PC-9 (cell line): ENCODE measurements at regions not wholly inside any gene's neighbourhood (a gene's known extent, or its start where the extent isn't known, plus 50 kb on each side); places are given as distances from the start of the nearest gene placed in this dataset.

Experiments used
- BruUV-seq: library from RNA; stranded (reverse); fragments of 400-500 nt; replicated peaks from 2 replicates; lab custom pipeline; 2021; lab: Mats Ljungman, UMichigan
- CTCF ChIA-PET: fragments of 300-600 bp; sonication (Branson Sonifier 250); formaldehyde crosslinking; loops from one replicate; lab custom pipeline; 2022; ENCODE audit warnings: antibody characterized with exemption; lab: Charles Lee
- POLR2A ChIA-PET: fragments of 300-600 bp; sonication (Branson Sonifier 250); formaldehyde crosslinking; loops from one replicate; lab custom pipeline; 2022; ENCODE audit warnings: antibody characterized with exemption; ENCODE audit not compliant: unreplicated experiment; lab: Charles Lee
- DNase-seq, 2 experiments: peaks; one replicate each; pipeline versions ENCODE4 v3.0.0 to v3.0.0-alpha.2; 2015 to 2022; ENCODE audit warnings: mixed read lengths in 1 of 2
- H2AFZ ChIP-seq: fragments of 200-600 bp; sonication (generic); 2 replicates; pipeline ENCODE4 v1.8.1; 2017; ENCODE audit warnings: antibody characterized with exemption
- H3F3A ChIP-seq: fragments of 200-600 bp; sonication (generic); 2 replicates; pipeline ENCODE4 v1.8.1; 2017; ENCODE audit warnings: antibody characterized with exemption, mild to moderate bottlenecking, low read depth; ENCODE audit not compliant: insufficient read depth
- H3K27ac ChIP-seq: fragments of 200-600 bp; sonication (generic); 2 replicates; pipeline ENCODE4 v1.6.1; 2016; ENCODE audit warnings: mixed run types
- H3K27me3 ChIP-seq: fragments of 200-600 bp; sonication (generic); 2 replicates; pipeline ENCODE4 v1.6.1; 2016; ENCODE audit warnings: low read depth, mixed run types; ENCODE audit not compliant: insufficient read depth
- H3K36me3 ChIP-seq: fragments of 200-600 bp; sonication (generic); 2 replicates; pipeline ENCODE4 v1.6.1; 2016; ENCODE audit warnings: low read depth, mixed run types
- H3K4me1 ChIP-seq: fragments of 200-600 bp; sonication (generic); replicated peaks from 2 replicates; pipeline ENCODE4 v1.6.1; 2016; ENCODE audit warnings: mixed run types; ENCODE audit not compliant: insufficient read depth
- H3K4me2 ChIP-seq: fragments of 200-600 bp; sonication (generic); 2 replicates; pipeline ENCODE4 v1.6.1; 2017; ENCODE audit warnings: mixed run types
- H3K4me3 ChIP-seq: fragments of 200-600 bp; sonication (generic); 2 replicates; pipeline ENCODE4 v1.6.1; 2016; ENCODE audit warnings: mixed run types
- H3K79me2 ChIP-seq: fragments of 200-600 bp; sonication (generic); 2 replicates; pipeline ENCODE4 v1.6.1; 2017; ENCODE audit warnings: low read depth, mixed run types
- H3K9me2 ChIP-seq: fragments of 200-600 bp; sonication (generic); 2 replicates; pipeline ENCODE4 v1.8.1; 2017; ENCODE audit warnings: mild to moderate bottlenecking; ENCODE audit not compliant: insufficient read depth
- H3K9me3 ChIP-seq: fragments of 200-600 bp; sonication (generic); 2 replicates; pipeline ENCODE4 v1.8.1; 2016; ENCODE audit warnings: low read depth; ENCODE audit not compliant: insufficient read depth
- H4K20me1 ChIP-seq: fragments of 200-600 bp; sonication (generic); 2 replicates; pipeline ENCODE4 v1.8.1; 2017; ENCODE audit not compliant: insufficient read depth
- EZH2 ChIP-seq: fragments of 200-600 bp; sonication (generic); IDR thresholded peaks from 2 replicates; pipeline ENCODE4 v1.8.0; 2017; ENCODE audit warnings: antibody characterized with exemption, low read depth
- intact Hi-C: fragments of 100-400 bp; cut with micrococcal nuclease; formaldehyde crosslinking; loops from one replicate; pipeline ENCODE4 v1.10.0; 2022; ENCODE audit not compliant: unreplicated experiment
- TF ChIP-seq, protein P1 (sequence below): fragments of 200-600 bp; sonication (generic); conservative IDR thresholded peaks from 2 replicates; pipeline ENCODE4 v1.6.1; 2017; ENCODE audit warnings: mixed run types, antibody characterized with exemption, mild to moderate bottlenecking, moderate library complexity

GRCh38 chr1:232470711-232471110, 159.2 kb downstream of the SIPA1L2 start:
- Histone ChIP-seq H3F3A (no peaks in the 10 kb centered on the region), H3K4me2 (no peak overlapping the region), H3K27me3 (no peaks in the 10 kb centered on the region), H3K36me3 (no peaks in the 10 kb centered on the region), H3K9me2 (no peaks in the 10 kb centered on the region), H4K20me1 (no peaks in the 10 kb centered on the region), H2AFZ (no peak overlapping the region), H3K79me2 (no peaks in the 10 kb centered on the region), H3K27ac (no peak overlapping the region), H3K9me3 (no peaks in the 10 kb centered on the region), H3K4me1 (no peaks in the 10 kb centered on the region), H3K4me3 (no peak overlapping the region)
- TF ChIP-seq, protein P1, sequence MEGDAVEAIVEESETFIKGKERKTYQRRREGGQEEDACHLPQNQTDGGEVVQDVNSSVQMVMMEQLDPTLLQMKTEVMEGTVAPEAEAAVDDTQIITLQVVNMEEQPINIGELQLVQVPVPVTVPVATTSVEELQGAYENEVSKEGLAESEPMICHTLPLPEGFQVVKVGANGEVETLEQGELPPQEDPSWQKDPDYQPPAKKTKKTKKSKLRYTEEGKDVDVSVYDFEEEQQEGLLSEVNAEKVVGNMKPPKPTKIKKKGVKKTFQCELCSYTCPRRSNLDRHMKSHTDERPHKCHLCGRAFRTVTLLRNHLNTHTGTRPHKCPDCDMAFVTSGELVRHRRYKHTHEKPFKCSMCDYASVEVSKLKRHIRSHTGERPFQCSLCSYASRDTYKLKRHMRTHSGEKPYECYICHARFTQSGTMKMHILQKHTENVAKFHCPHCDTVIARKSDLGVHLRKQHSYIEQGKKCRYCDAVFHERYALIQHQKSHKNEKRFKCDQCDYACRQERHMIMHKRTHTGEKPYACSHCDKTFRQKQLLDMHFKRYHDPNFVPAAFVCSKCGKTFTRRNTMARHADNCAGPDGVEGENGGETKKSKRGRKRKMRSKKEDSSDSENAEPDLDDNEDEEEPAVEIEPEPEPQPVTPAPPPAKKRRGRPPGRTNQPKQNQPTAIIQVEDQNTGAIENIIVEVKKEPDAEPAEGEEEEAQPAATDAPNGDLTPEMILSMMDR: no peak
- TF ChIP-seq EZH2: no peak
- ChIA-PET CTCF (no interaction called here), POLR2A (no interaction called here)
- intact Hi-C loops: no loop called here
- BruUV-seq: no TSS peak
- DNase-seq: no peak

- H3K27ac ChIP-seq: no peak overlapping the region
- no peaks in the 10 kb centered on the region for H3K27me3 ChIP-seq
- no peak for DNase-seq
- no peaks in the 10 kb centered on the region for H3F3A ChIP-seq
- H3K9me2 ChIP-seq: no peaks in the 10 kb centered on the region
- H2AFZ ChIP-seq: no peak overlapping the region
- H3K4me1 ChIP-seq: no peaks in the 10 kb centered on the region
- no peaks in the 10 kb centered on the region for H3K9me3 ChIP-seq
- no peaks in the 10 kb centered on the region for H3K36me3 ChIP-seq
- H4K20me1 ChIP-seq: no peaks in the 10 kb centered on the region
- no peak overlapping the region for H3K4me2 ChIP-seq
- no TSS peak for BruUV-seq
- intact Hi-C loops: no loop called here
- no peaks in the 10 kb centered on the region for H3K79me2 ChIP-seq
- ChIA-PET CTCF (no interaction called here), POLR2A (no interaction called here)
- TF ChIP-seq, protein P1: no peak
- TF ChIP-seq EZH2: no peak
- no peak overlapping the region for H3K4me3 ChIP-seq
These were observed 161.7 kb downstream of the SIPA1L2 start for GRCh38 chr1:232468249-232468648.

DNA sequence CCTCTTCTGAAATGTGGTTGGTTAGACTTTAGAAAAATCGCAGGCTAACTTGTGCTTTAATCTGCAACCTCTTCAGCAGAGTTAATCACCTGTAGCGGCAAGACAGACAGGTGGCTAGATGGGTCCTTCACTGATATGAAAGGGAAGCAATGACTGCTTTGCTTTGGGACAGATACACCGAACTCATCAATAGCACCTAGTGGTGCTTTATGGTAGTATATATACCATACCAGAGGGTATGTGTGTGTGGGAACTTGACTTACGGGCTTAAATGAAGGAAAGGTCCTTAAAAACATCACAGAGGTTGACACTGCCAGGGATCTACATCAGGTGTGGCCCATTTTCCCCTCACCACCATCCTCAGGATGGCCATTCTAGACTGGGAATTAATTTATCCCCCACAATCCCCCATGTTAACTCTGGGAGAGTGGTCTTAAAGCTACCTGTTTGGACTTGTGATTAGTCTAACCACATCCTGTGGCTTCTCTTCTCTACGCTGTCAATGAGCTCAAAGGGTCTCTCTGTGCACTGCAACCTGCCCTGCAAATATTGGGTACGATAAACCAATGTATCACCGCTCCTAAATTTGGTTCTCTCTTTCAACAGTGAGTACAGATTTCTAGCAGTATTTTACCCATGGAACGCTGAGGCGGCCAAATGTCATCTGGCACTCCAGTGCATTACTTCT, 162.7 kb downstream of the SIPA1L2 start:
- H3K4me1 ChIP-seq: no peaks in the 10 kb centered on the region
- no TSS peak for BruUV-seq
- DNase-seq: no peak
- intact Hi-C loops: no loop called here
- ChIA-PET CTCF (no interaction called here), POLR2A (no interaction called here)
- no peaks in the 10 kb centered on the region for H3K9me2 ChIP-seq
- no peak overlapping the region for H3K27ac ChIP-seq
- H3K36me3 ChIP-seq: no peaks in the 10 kb centered on the region
- TF ChIP-seq, protein P1: no peak
- no peak for TF ChIP-seq EZH2
- H3K4me2 ChIP-seq: no peak overlapping the region
- no peaks in the 10 kb centered on the region for H3F3A ChIP-seq
- H2AFZ ChIP-seq: no peak overlapping the region
- no peaks in the 10 kb centered on the region for H3K9me3 ChIP-seq
- no peaks in the 10 kb centered on the region for H4K20me1 ChIP-seq
- no peaks in the 10 kb centered on the region for H3K79me2 ChIP-seq
- no peaks in the 10 kb centered on the region for H3K27me3 ChIP-seq
- H3K4me3 ChIP-seq: no peak overlapping the region
